Ovary (tissue), 3 donors: ENCODE measurements at regions not wholly inside any gene's neighbourhood (a gene's known extent, or its start where the extent isn't known, plus 50 kb on each side); places are given as distances from the start of the nearest gene placed in this dataset.

Experiments
- POLR2A ChIP-seq: fragments of 450-650 bp; IDR thresholded peaks from one replicate; pipeline ENCODE4 v1.6.1; 2017; ENCODE audit warnings: antibody characterized with exemption, mild to moderate bottlenecking, moderate library complexity
- TF ChIP-seq, protein P1 (sequence below), 3 donors: fragments of 450-650 bp in 2 of 3; fragments of 200-600 bp in 1 of 3; IDR thresholded peaks; one replicate each; pipeline versions ENCODE4 v1.5.1 to v1.8.0; 2016 to 2022; ENCODE audit warnings: antibody characterized with exemption in 3 of 3, mild to moderate bottlenecking in 1 of 3
- donor health status: DM: no; HTN: no; CAD: no.

GRCh38 chr4:11640584-11640983 is 211.9 kb upstream of the HS3ST1 start:
- TF ChIP-seq, protein P1, sequence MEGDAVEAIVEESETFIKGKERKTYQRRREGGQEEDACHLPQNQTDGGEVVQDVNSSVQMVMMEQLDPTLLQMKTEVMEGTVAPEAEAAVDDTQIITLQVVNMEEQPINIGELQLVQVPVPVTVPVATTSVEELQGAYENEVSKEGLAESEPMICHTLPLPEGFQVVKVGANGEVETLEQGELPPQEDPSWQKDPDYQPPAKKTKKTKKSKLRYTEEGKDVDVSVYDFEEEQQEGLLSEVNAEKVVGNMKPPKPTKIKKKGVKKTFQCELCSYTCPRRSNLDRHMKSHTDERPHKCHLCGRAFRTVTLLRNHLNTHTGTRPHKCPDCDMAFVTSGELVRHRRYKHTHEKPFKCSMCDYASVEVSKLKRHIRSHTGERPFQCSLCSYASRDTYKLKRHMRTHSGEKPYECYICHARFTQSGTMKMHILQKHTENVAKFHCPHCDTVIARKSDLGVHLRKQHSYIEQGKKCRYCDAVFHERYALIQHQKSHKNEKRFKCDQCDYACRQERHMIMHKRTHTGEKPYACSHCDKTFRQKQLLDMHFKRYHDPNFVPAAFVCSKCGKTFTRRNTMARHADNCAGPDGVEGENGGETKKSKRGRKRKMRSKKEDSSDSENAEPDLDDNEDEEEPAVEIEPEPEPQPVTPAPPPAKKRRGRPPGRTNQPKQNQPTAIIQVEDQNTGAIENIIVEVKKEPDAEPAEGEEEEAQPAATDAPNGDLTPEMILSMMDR (IDR thresholded peaks at IDR 0.05) = no peak
- no peak for TF ChIP-seq POLR2A
